Transverse colon (tissue), 4 donors: ENCODE measurements at regions not wholly inside any gene's neighbourhood (a gene's known extent, or its start where the extent isn't known, plus 50 kb on each side); places are given as distances from the start of the nearest gene placed in this dataset.

ENCODE experiments used
- DNase-seq: peaks from one replicate; pipeline ENCODE4 v3.0.0-alpha.2; 2019
- H3K27ac ChIP-seq, 4 donors: fragments of 200-600 bp; sonication (generic); 2 replicates each; pipeline ENCODE4 v1.5.1; 2016 to 2018; ENCODE audit warnings: inconsistent platforms in 4 of 4
- H3K27me3 ChIP-seq: fragments of 200-600 bp; sonication (generic); 2 replicates; pipeline ENCODE4 v1.5.1; 2017; ENCODE audit warnings: inconsistent platforms
- H3K36me3 ChIP-seq, 4 donors: fragments of 200-600 bp; sonication (generic); 2 replicates each; pipeline ENCODE4 v1.5.1; 2017 to 2019; ENCODE audit warnings: inconsistent platforms in 4 of 4
- H3K4me1 ChIP-seq, 4 donors: fragments of 200-600 bp; sonication (generic); 2 replicates each; pipeline ENCODE4 v1.5.1; 2017 to 2020; ENCODE audit warnings: inconsistent platforms in 4 of 4
- H3K4me3 ChIP-seq, 4 donors: fragments of 200-600 bp; sonication (generic); 1 replicate in 1 of 4; 2 replicates in 3 of 4; pipeline versions ENCODE4 v1.5.1 to v1.6.1; 2017 to 2019; ENCODE audit warnings: inconsistent platforms in 4 of 4
- H3K9me3 ChIP-seq, 2 donors: fragments of 200-600 bp; sonication (generic); 2 replicates each; pipeline ENCODE4 v1.5.1; 2017 to 2019; ENCODE audit warnings: inconsistent platforms in 2 of 2
- EP300 ChIP-seq: sonication (generic); formaldehyde crosslinking; IDR thresholded peaks from one replicate; pipeline ENCODE4 v1.6.1; 2017; ENCODE audit warnings: antibody characterized with exemption, low read depth
- POLR2A ChIP-seq: fragments of 450-650 bp; IDR thresholded peaks from one replicate; pipeline ENCODE4 v1.6.1; 2016; ENCODE audit warnings: antibody characterized with exemption, mild to moderate bottlenecking, moderate library complexity
- POLR2AphosphoS5 ChIP-seq, 3 donors: sonication (generic); formaldehyde crosslinking; IDR thresholded peaks; one replicate each; pipeline ENCODE4 v1.6.1; 2016; ENCODE audit warnings: antibody characterized with exemption in 3 of 3
- whole genome bisulfite sequencing, 2 donors: methylation state at CpG; one replicate each; pipeline ENCODE4 v1.1.5; 2018; ENCODE audit warnings: low coverage in 1 of 2; 5-methylcytosine and 5-hydroxymethylcytosine counted together
- in situ Hi-C, 4 donors: fragments of 200-750 bp; cut with MboI; loops; one replicate each; pipeline versions ENCODE4 v1.15.0 to v1.15.1; 2017; ENCODE audit warnings: low sequenced_read_pairs in 3 of 4, low pct_ligation_motif_present in 1 of 4, low pct_unique_long_range_greater_than_20kb in 1 of 4
- intact Hi-C: fragments of 100-400 bp; cut with DNase I; formaldehyde crosslinking; loops from one replicate; pipeline ENCODE4 v1.15.1; 2023; ENCODE audit warnings: low total_unique reads
- TF ChIP-seq, protein P1 (sequence below), 5 experiments: fragments of 200-600 bp in 3 of 5; fragments of 450-650 bp in 2 of 5; sonication (generic) in 3 of 5; IDR thresholded peaks; 1 replicate in 2 of 5; 2 replicates in 3 of 5; pipeline ENCODE4 v1.5.1; 2016 to 2017; ENCODE audit warnings: antibody characterized with exemption in 5 of 5, inconsistent platforms in 3 of 5, mild to moderate bottlenecking in 2 of 5, moderate library complexity in 1 of 5

DNA sequence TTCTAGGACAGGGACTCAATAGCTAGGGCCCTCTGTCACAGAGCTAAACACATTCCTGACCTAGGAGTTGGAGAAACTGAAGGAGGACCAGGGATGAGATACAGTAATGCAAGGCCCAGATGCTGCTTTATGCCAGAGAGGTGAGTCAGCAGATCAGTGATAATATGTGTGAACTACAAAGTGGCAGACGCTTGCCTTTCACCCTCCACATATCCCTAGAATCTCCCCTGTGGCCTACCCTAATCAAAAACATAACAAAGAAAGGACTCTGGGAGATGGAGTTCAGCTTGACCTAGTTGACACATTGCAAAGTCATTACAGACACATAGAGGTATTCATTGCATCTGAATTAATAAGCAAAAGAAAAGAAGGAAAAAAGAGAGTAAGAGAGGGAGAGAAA is 417.6 kb upstream of the DYNLRB2 start:
- TF ChIP-seq POLR2A (no peak), EP300 (no peak), POLR2AphosphoS5 (IDR thresholded peaks at IDR 0.05) (no peak)
- TF ChIP-seq, protein P1, sequence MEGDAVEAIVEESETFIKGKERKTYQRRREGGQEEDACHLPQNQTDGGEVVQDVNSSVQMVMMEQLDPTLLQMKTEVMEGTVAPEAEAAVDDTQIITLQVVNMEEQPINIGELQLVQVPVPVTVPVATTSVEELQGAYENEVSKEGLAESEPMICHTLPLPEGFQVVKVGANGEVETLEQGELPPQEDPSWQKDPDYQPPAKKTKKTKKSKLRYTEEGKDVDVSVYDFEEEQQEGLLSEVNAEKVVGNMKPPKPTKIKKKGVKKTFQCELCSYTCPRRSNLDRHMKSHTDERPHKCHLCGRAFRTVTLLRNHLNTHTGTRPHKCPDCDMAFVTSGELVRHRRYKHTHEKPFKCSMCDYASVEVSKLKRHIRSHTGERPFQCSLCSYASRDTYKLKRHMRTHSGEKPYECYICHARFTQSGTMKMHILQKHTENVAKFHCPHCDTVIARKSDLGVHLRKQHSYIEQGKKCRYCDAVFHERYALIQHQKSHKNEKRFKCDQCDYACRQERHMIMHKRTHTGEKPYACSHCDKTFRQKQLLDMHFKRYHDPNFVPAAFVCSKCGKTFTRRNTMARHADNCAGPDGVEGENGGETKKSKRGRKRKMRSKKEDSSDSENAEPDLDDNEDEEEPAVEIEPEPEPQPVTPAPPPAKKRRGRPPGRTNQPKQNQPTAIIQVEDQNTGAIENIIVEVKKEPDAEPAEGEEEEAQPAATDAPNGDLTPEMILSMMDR (IDR thresholded peaks at IDR 0.05) = no peak
- H3K4me1 ChIP-seq = no peaks in the 10 kb centered on the region
- H3K36me3 ChIP-seq = no peaks in the 10 kb centered on the region
- DNase-seq = no peak
- H3K27ac ChIP-seq = no peak overlapping the region
- intact Hi-C loops = no loop called here
- no peaks in the 10 kb centered on the region for H3K27me3 ChIP-seq
- in situ Hi-C loops = no loop called here
- H3K9me3 ChIP-seq = no peaks in the 10 kb centered on the region
- 83 to 89% methylated on average over 1 of the region's 1 CpG for WGBS, 2 donors
- H3K4me3 ChIP-seq = no peak overlapping the region

DNA sequence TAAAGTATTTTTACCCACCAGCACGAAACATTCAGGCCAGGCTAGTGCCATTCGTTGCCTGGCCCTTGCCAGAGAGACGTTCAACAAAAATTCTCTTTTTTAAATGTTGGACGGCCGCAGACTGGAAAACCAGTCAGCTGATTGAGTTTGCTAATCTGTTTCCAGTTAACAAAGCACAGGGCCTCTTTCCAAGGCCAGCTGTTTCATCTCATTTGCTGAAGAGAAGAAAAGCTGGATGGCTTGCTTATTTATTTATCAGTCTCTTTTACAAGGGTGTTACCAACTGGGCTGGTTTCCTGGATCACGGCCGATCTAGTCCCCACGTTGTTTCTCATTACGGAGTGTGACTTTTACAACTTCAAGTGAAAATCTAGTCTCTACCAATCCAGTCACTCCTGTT is 418.7 kb upstream of the DYNLRB2 start:
- in situ Hi-C loops (no loop called here), intact Hi-C loops (no loop called here)
- WGBS, 2 donors = 27 to 65% methylated on average over 3 to 9 of the region's 9 CpGs
- peak; percentile 18 for DNase-seq
- no peak for TF ChIP-seq POLR2A
- TF ChIP-seq POLR2AphosphoS5 (IDR thresholded peaks at IDR 0.05) = peak; percentile 58 to 79 (median 68)
- TF ChIP-seq, protein P1 (IDR thresholded peaks at IDR 0.05) = no peak
- TF ChIP-seq EP300 = no peak
- no peak overlapping the region for H3K4me3 ChIP-seq
- H3K27ac ChIP-seq = peak overlapping the region in 1 of 4 donors; percentile 12
- no peaks in the 10 kb centered on the region for H3K36me3 ChIP-seq
- H3K27me3 ChIP-seq = no peaks in the 10 kb centered on the region
- no peaks in the 10 kb centered on the region for H3K9me3 ChIP-seq
- H3K4me1 ChIP-seq = no peaks in the 10 kb centered on the region

DNA sequence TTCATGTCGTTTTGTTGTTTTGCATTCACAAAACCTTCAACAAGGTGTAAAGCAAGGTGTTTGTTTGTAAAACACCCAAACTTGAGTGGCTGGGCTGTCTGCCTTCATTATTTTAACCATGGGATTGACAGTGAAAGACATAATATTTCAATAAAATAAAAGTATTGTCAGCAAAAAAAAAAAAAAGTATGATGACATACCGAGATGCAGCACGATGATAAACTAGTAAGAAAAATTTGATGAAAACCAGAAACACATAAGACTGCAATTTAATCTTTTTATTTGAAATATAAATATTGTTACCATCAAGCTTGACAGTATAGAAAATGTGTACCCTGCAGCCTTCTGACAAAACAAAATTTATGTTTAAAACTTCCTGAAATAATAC is 419.3 kb upstream of the DYNLRB2 start:
- H3K4me1 ChIP-seq = no peaks in the 10 kb centered on the region
- intact Hi-C loops (no loop called here), in situ Hi-C loops (no loop called here)
- no peak for DNase-seq
- 61 to 69% methylated on average over 3 of the region's 3 CpGs for WGBS, 2 donors
- no peaks in the 10 kb centered on the region for H3K9me3 ChIP-seq
- peak overlapping the region in 1 of 4 donors; percentile 12 for H3K27ac ChIP-seq
- no peaks in the 10 kb centered on the region for H3K36me3 ChIP-seq
- H3K4me3 ChIP-seq = no peak overlapping the region
- no peak for TF ChIP-seq POLR2A
- TF ChIP-seq, protein P1 (IDR thresholded peaks at IDR 0.05) = no peak
- TF ChIP-seq EP300 = no peak
- TF ChIP-seq POLR2AphosphoS5 (IDR thresholded peaks at IDR 0.05) = no peak
- no peaks in the 10 kb centered on the region for H3K27me3 ChIP-seq

DNA sequence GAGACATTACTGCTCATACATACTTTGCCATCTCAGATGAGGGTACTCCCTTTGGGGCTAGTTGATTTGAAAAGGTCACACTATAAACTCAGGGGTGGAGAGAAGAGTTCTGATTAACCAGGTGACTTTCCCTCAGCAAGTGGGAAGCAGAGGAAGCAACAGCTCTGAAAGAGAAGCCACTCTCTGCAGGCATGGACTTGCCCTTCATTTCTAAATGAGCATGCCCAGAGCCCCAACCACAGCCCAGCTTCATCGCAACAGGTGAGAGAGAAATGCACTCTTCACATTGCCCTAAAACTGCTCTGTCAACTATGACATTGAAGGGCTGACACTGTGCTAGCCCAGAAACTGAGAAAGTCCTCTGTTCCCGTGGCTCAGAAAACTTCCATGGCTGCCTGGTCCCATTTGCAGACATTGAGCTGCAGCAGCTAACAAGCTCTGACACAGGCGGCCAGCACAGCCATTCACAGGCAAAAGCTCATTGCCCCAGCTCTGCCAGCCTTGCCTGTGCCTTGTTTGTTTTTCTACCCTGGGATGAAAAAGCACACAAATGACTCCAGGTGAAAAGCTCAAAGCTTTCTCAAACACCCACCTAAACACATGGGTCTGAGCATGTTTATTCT is 419.8 kb upstream of the DYNLRB2 start:
- in situ Hi-C loops = no loop called here
- TF ChIP-seq POLR2A = no peak
- TF ChIP-seq POLR2AphosphoS5 (IDR thresholded peaks at IDR 0.05) = no peak
- no peak for TF ChIP-seq EP300
- TF ChIP-seq, protein P1 (IDR thresholded peaks at IDR 0.05) = no peak
- no peak overlapping the region for H3K4me3 ChIP-seq
- no peak for DNase-seq
- WGBS, 2 donors = 63% methylated on average over 3 of the region's 3 CpGs; no CpG with 5 or more reads in 1 of the 2 donors
- H3K4me1 ChIP-seq = no peaks in the 10 kb centered on the region
- intact Hi-C loops = no loop called here
- H3K9me3 ChIP-seq = no peaks in the 10 kb centered on the region
- H3K36me3 ChIP-seq = no peaks in the 10 kb centered on the region
- H3K27me3 ChIP-seq = no peaks in the 10 kb centered on the region
- H3K27ac ChIP-seq = no peak overlapping the region
